Endothelial cell (in vitro differentiated cells): ENCODE measurements at regions not wholly inside any gene's neighbourhood (a gene's known extent, or its start where the extent isn't known, plus 50 kb on each side); places are given as distances from the start of the nearest gene placed in this dataset.

Experiments
- DNase-seq: peaks from one replicate; pipeline ENCODE4 v3.0.0; 2021; ENCODE audit warnings: low spot score
- H3K27ac Mint-ChIP-seq: one replicate; pipeline ENCODE4 v1.8.0; 2021; ENCODE audit warnings: mixed read lengths, inconsistent platforms; ENCODE audit not compliant: unreplicated experiment
- H3K27me3 Mint-ChIP-seq: one replicate; pipeline ENCODE4 v1.8.0; 2021; ENCODE audit warnings: mild to moderate bottlenecking, moderate library complexity, mixed read lengths, inconsistent platforms; ENCODE audit not compliant: unreplicated experiment
- H3K36me3 Mint-ChIP-seq: one replicate; pipeline ENCODE4 v1.8.0; 2021; ENCODE audit warnings: mild to moderate bottlenecking, low read depth, mixed read lengths, inconsistent platforms; ENCODE audit not compliant: unreplicated experiment
- H3K4me1 Mint-ChIP-seq: one replicate; pipeline ENCODE4 v1.8.0; 2021; ENCODE audit warnings: mild to moderate bottlenecking, mixed read lengths, inconsistent platforms; ENCODE audit not compliant: unreplicated experiment
- H3K4me3 Mint-ChIP-seq: one replicate; pipeline ENCODE4 v1.8.0; 2021; ENCODE audit warnings: mild to moderate bottlenecking, mixed read lengths, inconsistent platforms; ENCODE audit not compliant: unreplicated experiment
- H3K9me3 Mint-ChIP-seq: one replicate; pipeline ENCODE4 v1.8.0; 2021; ENCODE audit warnings: mixed read lengths, inconsistent platforms; ENCODE audit not compliant: unreplicated experiment
- TF ChIP-seq, protein P1 (sequence below): fragments of 200-600 bp; sonication (generic); IDR thresholded peaks from one replicate; pipeline ENCODE4 v1.5.0; 2021; ENCODE audit warnings: antibody characterized with exemption; ENCODE audit not compliant: unreplicated experiment

GRCh38 chr16:54806378-54806777 is 124.3 kb upstream of the IRX5 start:
- H3K9me3 Mint-ChIP-seq: no peaks in the 10 kb centered on the region
- H3K36me3 Mint-ChIP-seq: no peaks in the 10 kb centered on the region
- no peak for DNase-seq
- H3K27ac Mint-ChIP-seq: no peak overlapping the region
- TF ChIP-seq, protein P1, sequence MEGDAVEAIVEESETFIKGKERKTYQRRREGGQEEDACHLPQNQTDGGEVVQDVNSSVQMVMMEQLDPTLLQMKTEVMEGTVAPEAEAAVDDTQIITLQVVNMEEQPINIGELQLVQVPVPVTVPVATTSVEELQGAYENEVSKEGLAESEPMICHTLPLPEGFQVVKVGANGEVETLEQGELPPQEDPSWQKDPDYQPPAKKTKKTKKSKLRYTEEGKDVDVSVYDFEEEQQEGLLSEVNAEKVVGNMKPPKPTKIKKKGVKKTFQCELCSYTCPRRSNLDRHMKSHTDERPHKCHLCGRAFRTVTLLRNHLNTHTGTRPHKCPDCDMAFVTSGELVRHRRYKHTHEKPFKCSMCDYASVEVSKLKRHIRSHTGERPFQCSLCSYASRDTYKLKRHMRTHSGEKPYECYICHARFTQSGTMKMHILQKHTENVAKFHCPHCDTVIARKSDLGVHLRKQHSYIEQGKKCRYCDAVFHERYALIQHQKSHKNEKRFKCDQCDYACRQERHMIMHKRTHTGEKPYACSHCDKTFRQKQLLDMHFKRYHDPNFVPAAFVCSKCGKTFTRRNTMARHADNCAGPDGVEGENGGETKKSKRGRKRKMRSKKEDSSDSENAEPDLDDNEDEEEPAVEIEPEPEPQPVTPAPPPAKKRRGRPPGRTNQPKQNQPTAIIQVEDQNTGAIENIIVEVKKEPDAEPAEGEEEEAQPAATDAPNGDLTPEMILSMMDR: no peak
- H3K4me3 Mint-ChIP-seq: no peak overlapping the region
- no peaks in the 10 kb centered on the region for H3K27me3 Mint-ChIP-seq
- no peaks in the 10 kb centered on the region for H3K4me1 Mint-ChIP-seq

GRCh38 chr16:54805648-54806047 is 125.0 kb upstream of the IRX5 start:
- Mint-ChIP-seq H3K4me3 (no peak overlapping the region), H3K27ac (no peak overlapping the region), H3K9me3 (no peaks in the 10 kb centered on the region), H3K27me3 (no peaks in the 10 kb centered on the region), H3K4me1 (no peaks in the 10 kb centered on the region), H3K36me3 (no peaks in the 10 kb centered on the region)
- TF ChIP-seq, protein P1: no peak
- DNase-seq: no peak

GRCh38 chr16:54801057-54801844 is 129.4 kb upstream of the IRX5 start:
- H3K4me3 Mint-ChIP-seq: no peak overlapping the region
- TF ChIP-seq, protein P1: no peak
- H3K27ac Mint-ChIP-seq: no peak overlapping the region
- H3K9me3 Mint-ChIP-seq: peaks cover 4% of the 10 kb centered on the region
- H3K4me1 Mint-ChIP-seq: no peaks in the 10 kb centered on the region
- no peaks in the 10 kb centered on the region for H3K27me3 Mint-ChIP-seq
- DNase-seq: no peak
- H3K36me3 Mint-ChIP-seq: no peaks in the 10 kb centered on the region

- Mint-ChIP-seq H3K4me1 (no peaks in the 10 kb centered on the region), H3K27ac (no peak overlapping the region), H3K9me3 (peaks cover 4% of the 10 kb centered on the region), H3K27me3 (no peaks in the 10 kb centered on the region), H3K36me3 (no peaks in the 10 kb centered on the region), H3K4me3 (no peak overlapping the region)
- no peak for DNase-seq
- TF ChIP-seq, protein P1: no peak
Observed at GRCh38 chr16:54798267-54798666, 132.4 kb upstream of the IRX5 start.

DNA sequence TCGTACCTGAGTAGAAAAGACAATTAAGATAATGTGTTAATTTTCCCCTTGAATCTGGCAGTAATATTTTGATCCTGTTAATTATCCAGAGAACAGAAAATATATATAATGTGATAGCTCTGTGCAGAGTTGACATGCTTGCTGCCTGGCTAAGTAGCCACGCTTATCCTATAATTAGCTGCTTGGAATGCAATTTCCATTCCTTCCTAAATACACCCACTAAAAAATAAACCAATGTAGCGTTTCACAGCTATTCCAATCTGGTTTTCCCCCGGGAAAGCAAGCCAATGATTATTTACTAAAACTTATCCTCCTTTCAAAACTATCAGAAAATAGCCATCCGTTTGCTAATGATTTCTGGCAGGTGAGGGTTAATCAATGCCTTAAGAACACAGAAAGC is 134.5 kb upstream of the IRX5 start:
- H3K36me3 Mint-ChIP-seq: no peaks in the 10 kb centered on the region
- H3K9me3 Mint-ChIP-seq: peaks cover 4% of the 10 kb centered on the region
- H3K27ac Mint-ChIP-seq: no peak overlapping the region
- no peak for DNase-seq
- no peaks in the 10 kb centered on the region for H3K4me1 Mint-ChIP-seq
- TF ChIP-seq, protein P1: no peak
- no peak overlapping the region for H3K4me3 Mint-ChIP-seq
- H3K27me3 Mint-ChIP-seq: no peaks in the 10 kb centered on the region
